AG09319 (cell line): ENCODE measurements at regions not wholly inside any gene's neighbourhood (a gene's known extent, or its start where the extent isn't known, plus 50 kb on each side); places are given as distances from the start of the nearest gene placed in this dataset.

Source experiments
- DNase-seq: peaks from one replicate; pipeline ENCODE4 v3.0.0-alpha.2; 2010; ENCODE audit warnings: low read depth; ENCODE audit errors: extremely low read depth
- TF ChIP-seq, protein P1 (sequence below): IDR thresholded peaks from 2 replicates; pipeline ENCODE4 v1.5.1; 2011; ENCODE audit warnings: low read depth, mild to moderate bottlenecking, inconsistent platforms, low read length, moderate library complexity

DNA sequence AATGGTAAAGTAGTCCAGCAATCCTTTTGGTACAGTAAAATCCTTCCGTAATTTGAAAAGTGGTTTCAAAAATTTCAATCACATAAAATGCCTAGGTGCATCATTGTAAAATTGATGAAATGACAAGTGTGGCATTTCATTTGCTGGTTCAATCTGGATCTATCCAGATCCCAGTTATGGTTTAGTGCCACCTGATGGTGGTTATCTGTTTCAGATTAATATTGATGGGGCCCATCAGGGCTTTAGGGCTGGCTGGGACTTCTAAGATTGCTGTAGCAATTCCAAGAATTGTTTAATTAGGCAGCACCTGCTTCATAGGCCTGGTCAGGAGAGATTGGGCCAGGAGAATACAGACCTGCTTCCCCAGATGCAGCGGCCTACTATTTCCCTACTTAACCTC, 55.5 kb upstream of the PIK3C3 start:
- TF ChIP-seq, protein P1, sequence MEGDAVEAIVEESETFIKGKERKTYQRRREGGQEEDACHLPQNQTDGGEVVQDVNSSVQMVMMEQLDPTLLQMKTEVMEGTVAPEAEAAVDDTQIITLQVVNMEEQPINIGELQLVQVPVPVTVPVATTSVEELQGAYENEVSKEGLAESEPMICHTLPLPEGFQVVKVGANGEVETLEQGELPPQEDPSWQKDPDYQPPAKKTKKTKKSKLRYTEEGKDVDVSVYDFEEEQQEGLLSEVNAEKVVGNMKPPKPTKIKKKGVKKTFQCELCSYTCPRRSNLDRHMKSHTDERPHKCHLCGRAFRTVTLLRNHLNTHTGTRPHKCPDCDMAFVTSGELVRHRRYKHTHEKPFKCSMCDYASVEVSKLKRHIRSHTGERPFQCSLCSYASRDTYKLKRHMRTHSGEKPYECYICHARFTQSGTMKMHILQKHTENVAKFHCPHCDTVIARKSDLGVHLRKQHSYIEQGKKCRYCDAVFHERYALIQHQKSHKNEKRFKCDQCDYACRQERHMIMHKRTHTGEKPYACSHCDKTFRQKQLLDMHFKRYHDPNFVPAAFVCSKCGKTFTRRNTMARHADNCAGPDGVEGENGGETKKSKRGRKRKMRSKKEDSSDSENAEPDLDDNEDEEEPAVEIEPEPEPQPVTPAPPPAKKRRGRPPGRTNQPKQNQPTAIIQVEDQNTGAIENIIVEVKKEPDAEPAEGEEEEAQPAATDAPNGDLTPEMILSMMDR = no peak
- no peak for DNase-seq

DNA sequence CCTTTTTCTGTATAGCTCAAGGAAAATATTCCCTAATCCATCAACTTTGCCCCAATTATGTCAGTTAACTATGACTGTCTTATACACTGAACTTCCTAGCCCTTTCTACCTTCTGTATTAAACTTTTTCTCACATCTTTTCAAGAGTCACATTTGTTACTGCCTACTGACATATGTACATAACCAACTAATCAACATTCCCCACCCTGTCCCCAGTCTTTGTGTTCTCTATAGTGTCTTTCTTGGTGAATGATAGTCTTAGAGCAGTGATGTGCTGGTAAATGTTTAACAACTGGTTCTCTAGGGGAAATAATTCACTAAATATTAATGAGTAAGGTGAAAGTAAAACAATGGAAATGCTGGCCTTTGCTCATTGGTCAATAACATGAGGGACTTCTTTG, 61.6 kb upstream of the PIK3C3 start:
- no peak for DNase-seq
- TF ChIP-seq, protein P1 = no peak

DNA sequence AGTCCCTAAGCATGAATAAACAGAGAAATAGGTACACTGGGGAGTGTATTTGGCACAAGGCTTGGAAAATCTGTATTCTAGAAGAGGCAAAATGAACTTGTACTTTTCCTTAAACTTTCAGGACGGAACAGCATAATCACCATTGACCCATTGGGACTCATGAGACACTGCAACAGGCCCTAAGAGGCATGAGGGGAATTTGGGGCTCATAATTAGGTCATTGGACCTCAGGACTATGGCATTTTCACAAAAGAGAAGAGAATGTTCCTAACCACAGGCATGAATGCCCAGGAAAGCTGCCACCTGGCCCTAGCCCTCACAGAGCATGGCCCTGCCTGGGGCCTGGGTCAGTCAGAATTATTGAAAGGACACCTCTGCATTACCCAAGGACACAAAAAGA, 67.9 kb upstream of the PIK3C3 start:
- TF ChIP-seq, protein P1 = no peak
- DNase-seq = no peak

DNA sequence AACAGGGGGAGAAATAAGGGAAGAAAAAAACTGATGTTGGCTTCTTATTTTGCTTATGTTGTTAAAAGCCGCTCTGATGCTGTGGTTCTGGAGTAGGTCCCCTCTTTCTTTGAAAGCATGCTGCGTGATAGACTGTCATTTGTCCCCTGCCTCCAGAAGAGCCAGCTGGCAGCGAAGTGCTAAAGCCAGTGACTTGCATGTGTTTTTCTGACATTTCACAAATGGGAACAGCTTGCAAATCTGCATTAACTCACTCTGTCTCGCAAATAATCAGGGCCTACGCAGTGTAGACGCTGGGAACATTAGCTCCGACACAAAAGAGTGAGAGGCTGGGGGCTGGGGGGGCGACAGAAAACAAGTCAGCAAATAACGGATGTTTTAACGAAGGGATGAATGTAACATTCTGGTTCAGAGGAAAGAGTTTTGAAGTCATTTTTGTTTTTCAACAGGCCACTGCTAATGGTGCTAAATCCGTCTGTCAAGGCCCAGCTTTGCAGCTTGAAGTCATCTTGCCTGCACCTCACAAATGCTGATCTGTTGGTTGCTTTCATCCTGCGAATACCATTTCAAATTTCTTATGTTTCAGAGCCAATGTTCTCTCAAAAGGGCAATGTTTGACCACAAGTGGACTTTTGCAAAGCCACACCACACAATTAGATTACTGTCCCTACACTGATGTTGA, 68.8 kb upstream of the PIK3C3 start:
- TF ChIP-seq, protein P1 = no peak
- DNase-seq = no peak

DNA sequence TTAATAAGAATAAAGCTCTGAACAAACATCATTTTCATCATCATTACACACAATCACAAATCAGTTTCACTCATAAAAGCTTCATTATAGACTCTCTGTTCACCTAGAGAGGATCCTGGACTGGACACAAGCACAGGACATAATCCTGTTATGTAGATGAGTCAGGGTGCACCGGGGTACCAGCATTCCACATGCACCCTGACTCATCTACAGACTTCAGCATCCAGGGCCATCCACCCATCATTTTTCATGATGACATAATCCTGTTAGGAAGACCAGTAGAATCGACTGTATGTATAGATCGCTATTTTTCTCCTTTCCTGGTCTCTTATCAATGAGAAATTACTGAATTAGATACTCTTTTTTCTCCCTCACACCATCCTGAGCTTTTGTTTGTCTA, 73.7 kb upstream of the PIK3C3 start:
- TF ChIP-seq, protein P1 = no peak
- DNase-seq = no peak

DNA sequence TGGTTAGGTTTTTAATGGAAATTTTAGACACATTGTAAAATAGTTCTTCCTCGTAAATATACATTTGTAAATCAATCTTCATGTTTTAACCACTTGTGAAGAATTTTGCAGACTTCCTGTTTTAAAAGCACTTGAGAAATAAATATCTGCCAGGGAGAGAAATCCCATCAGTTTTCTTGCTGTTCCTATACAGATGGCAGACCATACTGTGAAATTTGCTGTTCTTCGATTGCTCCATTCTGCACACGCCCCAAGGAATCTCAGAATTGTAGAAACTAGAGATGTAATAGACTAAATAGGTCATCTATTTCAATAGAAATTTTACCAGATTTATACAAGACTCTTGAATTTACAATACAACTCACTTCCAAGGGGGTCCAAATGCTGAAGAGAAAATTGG, 75.8 kb upstream of the PIK3C3 start:
- TF ChIP-seq, protein P1 = no peak
- no peak for DNase-seq

DNA sequence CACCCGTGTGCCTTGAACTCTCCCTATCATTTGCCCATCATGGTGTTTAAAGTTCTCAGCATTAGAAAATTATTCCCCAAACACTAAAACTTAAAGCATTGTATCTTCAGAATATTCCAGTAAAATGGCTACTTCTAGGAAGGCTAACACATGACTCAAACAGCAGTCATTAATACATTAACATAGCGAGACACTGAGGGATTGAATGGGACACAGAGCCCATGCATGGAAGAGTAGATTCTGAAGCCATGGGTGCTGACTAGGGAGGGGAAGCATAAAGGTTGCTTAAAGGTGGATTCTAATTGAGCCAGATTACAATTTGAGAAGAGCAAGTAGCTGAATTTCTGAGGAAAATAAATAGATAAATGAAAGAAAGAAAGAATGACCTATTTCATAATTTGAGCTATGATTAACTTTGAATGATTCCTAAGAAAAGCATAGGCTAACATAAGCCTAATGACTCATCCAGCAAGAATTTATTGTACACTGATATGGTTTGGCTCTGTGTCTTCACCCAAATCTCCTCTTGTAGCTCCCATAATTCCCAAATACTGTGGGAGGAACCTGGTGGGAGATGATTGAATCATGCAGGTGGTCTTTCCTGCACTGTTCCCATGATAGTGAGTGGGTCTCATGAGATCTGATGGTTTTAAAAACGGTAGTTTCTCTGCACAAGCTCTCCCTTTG, 79.8 kb upstream of the PIK3C3 start:
- no peak for DNase-seq
- TF ChIP-seq, protein P1 = no peak
